Amniotic stem cell (primary cell): ENCODE measurements at regions not wholly inside any gene's neighbourhood (a gene's known extent, or its start where the extent isn't known, plus 50 kb on each side); places are given as distances from the start of the nearest gene placed in this dataset.
"Not testable (repeated sequence)": the region's sequence is repeated elsewhere in the genome, so short reads cannot be mapped to it uniquely, and the experiment has no call there.

Experiments used
- DNase-seq: peaks from one replicate; lab custom pipeline; 2025; lab: John Stamatoyannopoulos, UW

DNA sequence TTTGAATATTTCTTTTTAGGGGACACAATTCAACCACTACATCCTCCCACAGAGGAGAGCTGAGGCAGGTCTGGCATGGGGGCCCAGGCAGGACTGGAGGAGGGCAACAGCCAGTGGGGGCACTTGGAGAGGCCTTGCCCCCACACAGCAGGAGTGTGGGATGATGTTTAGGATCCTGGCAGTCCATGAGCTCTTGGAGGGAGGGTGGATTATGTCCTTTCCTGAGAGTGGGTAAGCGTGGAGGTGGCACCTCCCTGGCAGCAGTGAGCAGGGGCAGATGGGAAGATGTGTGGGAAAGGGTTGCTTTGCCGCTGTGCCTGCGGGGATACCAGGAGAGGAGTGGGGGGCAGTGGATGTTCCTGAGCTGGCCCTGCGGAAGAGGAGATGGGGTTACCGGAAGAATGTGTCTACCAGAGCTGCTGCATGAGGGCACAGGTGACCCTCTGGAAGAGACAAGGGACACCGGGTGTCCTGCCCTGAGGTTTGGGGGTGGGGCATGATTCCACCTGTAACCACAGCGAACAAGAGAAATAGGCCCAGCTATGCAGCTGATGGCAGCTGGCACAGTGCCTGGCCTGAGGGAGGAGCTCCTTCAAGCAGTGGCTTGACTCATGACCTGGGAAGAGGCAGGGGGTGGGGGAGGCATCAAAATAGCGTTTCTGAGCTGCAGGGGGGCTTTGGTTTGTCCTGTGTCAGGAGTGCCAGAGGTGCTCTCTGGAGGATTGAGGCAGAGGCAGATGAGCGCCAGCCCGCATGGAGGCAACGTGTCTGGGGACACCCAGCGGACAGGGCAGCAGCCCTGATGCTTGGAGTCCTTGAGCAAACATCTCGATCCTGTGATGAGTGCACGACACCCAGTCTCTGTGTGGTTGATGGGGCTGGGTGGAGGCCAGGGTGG lies 123.9 kb upstream of the TMPRSS2 start:
- no peak for DNase-seq

DNA sequence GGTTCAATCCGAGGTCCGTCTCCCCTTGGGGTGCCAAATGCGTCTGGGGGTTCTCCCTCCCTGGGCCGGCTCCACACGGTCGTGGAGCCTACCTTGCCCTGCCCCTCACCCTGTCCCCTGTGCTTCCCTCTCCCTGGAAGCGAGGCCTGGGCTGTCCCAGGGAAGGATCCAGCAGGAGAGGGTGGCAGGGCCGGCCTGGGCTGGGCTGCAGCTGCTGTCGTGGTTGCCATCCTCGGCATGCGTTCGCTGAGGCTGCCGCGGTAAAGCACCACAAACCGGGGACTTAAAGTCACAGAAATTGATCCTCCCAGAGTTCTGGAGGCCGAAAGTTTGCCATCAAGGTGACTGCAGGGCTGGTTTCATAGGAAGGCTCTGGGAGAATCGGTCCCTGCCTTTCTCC lies 123.0 kb upstream of the TMPRSS2 start:
- DNase-seq: no peak

DNA sequence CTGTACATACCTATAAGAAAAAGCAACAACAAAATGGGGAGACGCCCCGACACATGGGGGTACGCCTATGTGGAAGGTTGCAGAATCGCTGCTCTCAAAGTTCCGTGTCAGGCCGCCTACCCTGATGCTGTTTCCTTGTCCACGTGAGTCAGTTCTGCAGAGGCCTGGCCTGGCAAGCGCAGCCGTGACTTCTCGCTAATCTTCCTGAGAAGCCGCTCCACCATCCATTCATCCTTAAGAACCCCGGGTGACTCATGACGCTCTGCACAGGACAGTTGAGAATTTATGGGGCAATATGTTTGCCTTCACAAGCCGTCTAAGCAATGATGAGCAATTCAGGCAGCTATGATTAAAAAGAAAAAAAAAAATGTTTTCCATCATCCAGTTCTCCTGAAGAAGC lies 122.3 kb upstream of the TMPRSS2 start:
- DNase-seq: no peak

DNA sequence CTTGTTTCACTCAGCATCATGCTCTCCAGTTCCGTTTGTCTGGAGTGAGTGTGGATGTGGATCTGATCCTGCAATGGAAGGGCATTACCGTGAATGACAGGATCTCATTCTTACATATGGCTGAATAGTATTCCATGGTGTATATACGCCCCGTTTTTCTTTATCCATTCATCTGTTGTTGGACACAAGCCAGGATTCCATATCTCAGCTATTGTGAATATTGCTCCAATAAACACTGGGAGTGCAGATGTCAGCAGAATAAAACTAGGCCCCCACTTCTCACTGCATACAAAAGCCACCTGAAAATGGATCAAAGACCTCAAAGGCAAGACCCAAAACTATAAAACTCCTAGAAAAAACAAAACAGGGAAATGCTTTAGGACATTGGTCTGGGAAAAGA lies 120.3 kb upstream of the TMPRSS2 start:
- DNase-seq: no peak

DNA sequence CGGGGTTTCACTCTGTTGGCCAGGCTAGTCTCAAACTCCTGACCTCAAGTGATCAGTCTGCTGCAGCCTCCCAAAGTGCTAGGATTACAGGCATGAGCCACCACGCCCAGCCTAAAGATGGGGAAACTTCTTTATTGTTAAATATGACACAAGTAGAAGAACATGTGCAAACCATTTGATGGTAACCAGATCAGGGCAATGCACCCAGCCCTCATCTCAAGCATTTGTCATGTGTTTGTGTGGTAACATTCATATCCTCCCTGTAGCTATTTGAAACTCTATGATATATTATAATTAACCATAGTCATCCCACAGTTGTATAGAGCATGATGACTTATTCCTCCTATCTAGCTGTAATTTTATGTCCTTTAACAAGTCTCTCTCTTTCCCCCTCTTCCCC lies 119.5 kb upstream of the TMPRSS2 start:
- no peak for DNase-seq

DNA sequence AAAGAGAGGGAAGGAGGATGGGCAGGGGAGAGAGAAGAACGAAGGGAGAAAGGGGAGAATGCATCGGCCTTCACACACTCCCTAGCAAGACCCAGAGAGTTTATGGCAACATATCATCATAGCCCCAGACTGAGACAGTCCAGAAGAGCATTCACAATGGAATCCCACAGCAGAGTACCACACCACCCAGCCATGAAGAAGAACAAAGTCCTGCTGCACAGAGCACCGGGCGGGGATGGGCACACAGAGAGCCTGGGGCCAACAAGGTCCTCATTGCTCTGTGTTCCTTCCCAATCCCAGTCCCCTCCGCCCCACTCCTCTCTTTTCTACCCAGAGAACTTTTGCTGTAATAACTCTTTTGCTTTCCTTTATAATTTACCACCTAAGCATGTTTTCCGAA lies 118.1 kb upstream of the TMPRSS2 start:
- DNase-seq: no peak

DNA sequence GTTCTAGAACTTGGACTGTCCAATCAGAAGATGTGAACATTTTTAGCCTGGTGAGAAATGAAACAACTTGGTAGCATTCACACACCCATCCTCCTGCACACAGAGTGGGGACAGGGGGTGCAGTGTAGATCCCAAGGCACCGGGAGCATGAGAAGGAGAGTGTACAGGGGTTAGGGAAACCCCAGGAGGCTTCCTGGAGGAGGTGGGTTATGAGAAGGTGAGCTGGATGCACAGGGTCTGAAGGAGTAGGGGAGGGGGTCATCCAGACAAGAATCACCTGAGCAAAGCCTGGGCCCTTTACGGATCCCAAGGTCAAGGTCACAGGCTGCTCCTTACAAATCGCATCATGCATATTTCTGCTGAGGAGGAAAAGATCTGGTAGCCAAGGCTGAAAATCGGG lies 117.5 kb upstream of the TMPRSS2 start:
- no peak for DNase-seq

DNA sequence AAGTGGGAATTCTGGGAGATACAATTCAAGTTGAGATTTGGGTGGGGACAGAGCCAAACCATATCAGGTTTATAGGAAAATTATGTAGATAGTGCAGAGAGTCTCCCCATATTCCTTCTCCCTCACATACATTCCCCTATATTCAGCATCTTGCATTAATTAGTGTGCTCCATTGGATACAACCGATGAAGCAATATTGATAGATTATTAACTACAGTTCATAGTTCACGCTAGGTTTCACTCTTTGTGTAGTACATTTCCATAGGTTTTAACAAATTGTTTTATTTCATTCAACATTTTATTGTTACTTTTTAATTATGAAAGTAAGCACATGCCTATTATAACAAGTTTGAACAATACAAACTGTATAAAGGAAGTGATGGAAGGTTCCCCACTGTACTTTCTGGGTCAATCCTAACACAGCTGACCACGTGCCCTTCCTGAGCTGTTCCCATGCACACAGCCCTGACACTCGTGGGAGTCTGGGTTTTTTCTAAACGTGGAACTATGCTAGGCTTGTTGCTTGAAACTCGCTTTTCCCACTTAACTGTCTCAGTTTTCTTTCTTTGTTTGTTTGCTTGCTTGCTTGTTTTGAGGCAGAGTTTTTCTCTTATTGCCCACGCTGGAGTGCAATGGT lies 116.8 kb upstream of the TMPRSS2 start:
- no peak for DNase-seq

DNA sequence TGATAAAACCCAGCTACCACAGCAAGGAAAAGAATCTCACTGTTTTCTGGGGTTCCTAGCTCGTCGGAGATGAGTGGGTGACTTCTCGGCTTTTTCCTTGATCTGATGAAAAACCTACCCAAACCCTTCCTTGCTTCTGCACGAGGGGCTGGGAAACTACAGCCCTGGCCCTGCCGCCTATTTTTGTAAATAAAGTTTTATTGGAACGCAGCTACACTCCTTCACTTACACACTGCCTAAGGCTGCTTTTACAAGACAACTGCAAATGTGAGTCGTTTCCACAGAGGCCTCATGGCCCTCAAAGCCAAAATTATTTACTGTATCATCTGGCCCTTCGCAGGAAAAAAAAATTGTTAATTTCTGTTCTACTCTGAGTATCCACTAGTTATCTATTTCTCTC lies 116.0 kb upstream of the TMPRSS2 start:
- DNase-seq: no peak

DNA sequence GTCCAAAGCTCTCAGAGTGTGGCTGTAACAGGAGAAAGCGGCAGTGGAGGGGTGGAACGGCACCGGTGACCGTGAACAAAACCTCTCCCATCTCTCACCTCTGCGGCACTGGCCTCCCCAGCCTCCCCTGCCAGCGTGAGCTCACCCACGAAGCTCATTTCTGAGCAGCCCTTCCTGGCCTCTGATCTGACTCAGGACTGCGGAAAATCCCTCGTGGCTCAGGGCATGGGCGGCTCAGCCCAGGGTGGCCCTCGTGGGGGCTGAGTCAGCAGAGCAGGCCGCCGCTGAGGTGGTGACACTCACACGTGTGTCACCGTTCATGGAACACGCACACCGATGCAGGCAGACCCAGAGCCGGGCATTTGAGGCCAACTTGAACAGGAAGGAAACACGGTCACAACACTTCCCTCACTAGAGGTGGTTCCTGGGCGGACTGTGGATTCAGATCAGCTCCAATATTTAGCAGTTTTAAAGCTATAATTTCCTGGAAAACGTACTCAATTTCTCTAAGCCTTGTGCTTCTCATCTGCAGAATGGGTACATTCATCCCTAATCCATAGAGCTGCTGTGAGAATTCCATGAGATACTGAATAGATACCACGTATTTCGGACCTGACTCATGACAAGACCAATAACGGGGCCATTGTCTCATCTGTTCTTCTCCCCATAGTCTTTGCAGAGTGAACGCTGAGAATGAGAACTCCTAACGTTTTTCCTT lies 115.0 kb upstream of the TMPRSS2 start:
- DNase-seq: no peak

DNA sequence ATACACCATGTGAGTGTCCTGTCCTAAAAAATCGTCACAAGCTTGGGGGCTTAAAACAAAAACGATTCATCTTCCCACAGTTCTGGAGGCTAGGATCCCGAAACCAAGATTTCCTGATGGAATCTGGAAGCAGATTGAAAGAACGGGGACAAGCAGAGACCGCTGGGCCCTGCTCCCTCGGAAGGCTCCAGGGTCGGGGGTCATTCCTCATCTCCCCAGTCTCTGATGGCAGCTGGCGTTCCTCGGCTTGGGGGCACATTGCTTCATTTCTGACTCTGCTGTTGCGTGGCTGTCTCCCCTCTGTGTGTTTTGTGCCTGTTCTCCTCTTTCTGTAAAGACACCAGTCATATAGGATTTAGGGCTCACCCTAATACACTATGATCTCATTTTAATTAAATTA lies 114.2 kb upstream of the TMPRSS2 start:
- no peak for DNase-seq

DNA sequence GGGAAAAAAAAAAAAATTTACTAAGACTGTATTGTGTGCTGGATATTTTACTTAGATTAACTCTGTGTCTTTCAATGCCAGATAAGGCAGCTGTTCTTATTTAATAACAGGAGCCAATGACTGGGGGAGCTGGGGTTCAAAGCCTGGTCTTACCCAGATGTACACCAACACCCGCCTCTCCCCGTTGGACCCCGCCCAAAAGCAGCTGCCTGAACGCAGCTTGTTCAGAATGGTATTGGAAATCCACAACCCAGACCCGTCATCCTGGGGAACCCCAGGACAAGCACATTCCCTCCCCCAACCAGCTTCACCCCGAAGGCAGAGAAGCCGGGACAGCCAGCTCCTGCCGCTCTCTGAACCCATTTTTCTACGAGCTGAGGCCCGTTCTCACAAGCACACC lies 113.6 kb upstream of the TMPRSS2 start:
- DNase-seq: no peak

DNA sequence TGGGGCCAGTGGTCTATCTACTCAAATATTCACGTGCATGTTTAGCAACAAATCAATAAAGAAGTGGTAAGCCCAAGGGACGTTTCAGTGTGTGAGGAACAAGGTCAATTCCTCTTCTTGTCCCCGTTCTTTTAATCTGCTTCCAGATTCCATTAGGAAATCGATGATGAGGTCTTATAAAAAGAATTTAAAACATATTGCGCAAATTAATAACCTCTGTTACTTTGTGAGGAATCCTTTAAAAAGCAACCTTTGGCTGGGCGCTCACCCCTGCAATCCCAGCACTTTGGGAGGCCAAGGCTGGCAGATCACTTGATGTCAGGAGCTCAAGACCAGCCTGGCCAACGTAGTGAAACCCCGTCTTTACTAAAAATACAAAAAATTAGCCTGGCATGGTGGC lies 113.0 kb upstream of the TMPRSS2 start:
- no peak for DNase-seq

DNA sequence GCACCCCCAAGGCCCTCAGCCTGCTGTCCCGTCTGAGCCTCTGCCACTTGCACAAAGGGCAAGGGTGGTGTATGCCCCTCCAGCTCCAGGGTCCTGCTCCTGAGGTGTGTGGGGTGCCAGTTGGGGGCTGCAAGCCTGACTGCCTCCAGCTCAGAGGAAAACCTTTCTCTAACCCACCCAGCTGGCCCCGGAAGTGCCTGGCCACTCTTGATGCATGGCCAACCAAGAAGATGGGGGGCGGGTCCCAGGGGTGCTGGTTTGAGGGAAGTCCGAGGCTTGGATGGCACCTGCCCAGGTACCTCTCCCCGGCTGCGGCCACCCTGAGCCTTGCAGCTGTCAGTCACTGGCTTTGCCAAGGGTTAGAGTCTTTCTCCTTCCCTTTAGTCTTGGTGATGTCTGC lies 112.6 kb upstream of the TMPRSS2 start:
- DNase-seq: no peak

DNA sequence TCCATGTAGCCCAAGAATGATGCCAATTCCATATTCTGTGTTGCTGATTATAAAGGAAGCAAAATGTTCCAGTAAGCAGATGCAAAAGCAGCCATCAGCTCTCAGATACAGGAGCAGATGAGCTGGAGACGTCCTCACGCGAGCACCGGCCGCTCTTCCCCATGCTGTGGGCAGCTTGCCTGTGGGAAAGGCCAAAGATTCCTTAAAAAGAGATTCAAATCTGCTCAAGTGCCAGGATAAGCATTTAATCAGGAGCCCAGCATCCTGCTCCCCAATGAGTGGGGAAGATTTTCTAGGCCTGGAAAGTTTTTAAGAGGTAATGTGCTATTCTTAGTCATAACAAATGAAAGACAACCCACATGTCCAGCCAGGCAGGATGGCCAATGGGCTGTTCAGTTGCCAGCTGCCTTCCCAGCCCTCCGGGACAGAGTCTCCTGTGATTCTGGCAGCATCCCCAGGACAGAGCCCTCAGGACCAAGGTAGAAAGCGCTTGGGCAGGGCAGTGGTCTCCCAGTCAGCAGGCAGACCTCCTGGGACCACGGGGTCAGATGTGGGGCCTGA lies 108.2 kb upstream of the TMPRSS2 start:
- DNase-seq: peak; percentile 57

DNA sequence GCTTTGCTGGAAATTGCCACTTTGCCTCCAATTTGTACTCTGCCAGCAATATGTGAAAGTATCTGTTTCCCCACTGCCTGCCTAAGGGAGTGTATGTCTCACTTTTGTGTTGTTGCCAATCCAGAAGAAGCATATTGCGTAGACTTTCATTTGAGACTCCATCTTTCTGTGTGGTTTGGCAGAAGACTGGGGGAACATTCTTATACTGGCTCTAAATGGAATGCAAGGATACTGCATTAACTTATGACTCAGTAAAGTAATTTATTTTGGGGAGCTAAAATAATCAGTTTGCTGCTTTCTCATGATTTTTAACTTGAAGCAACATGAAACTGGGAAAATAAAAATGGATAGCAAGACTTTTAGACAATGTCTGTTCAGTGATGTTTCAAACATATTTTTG lies 107.7 kb upstream of the TMPRSS2 start:
- DNase-seq: peak; percentile 76

DNA sequence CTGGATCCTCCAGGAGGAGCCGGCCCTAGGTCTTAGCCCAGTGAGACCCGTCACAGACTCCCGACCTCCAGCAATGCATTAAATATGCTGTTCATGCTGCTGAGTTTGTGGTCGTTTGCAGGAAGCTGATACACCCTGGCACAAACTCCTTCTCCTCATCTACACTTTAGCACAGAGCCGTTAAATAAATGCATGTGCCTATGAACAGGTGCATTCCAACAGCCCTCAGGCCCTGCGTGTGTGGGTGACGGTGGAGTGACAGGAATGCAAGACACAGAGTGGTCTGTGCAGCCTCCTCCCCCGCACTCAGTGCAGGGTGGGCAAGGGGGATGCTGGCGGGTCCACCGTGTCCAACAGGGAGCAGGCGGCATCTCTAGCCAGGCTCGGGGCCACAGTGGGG lies 106.6 kb upstream of the TMPRSS2 start:
- no peak for DNase-seq

DNA sequence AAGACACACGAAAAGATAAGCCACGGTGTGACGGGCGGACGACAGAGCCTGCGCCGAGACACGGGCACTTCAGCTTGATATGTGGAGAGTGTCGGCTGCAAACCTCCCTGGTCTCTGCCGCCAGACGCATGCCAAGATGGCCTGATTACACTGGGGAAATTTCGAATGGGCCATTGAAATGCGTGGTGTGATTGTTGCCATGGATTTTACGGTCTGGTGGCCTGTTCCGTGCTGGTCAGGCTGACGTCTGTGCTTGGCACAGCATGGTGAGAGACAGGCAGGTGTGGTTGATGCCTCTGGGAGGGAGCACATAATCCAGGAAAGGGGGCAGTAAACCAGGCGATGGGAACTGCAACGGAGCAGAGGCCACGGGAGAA lies 105.6 kb upstream of the TMPRSS2 start:
- DNase-seq: no peak

DNA sequence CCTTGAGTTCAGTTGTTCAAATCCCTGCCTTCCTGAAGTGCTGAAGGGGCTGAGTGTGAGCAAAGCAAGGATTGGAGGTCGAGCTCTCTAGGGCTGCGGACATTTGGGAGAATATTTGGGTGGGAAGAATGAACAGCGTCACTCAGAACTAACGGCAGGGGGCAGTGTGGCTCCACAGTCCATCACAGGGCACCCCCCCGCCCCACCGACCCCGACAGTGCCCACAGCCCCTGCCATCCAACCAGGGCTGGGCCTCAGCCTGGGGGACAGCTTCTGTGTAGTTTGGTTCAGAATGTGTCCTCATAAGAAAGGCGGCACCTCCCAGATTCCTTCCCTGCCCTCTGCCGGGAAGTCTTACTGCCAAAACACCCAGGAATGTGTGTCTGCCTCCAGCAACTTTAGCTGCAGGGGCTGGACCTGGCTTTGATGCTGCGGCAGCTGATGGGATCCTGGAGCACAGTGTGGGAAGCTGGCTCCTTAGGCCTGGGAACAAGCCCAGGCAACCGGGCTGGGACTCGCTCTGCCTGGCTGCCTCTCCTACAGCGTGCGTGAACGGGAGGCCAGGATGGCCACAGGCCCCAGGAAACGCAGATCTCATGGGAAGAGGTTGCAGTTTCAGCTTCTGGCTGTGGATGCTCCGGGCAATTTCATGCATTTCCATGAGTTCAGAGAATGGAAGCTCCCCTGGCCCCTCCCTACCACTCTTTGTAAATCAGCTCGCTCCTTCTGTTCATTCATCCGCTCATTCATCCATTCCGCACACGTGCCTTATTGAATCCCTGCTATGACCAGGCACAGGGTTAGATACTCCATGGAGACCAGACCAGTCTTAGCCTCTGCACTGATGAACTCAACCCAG lies 104.9 kb upstream of the TMPRSS2 start:
- DNase-seq: peak; percentile 63

DNA sequence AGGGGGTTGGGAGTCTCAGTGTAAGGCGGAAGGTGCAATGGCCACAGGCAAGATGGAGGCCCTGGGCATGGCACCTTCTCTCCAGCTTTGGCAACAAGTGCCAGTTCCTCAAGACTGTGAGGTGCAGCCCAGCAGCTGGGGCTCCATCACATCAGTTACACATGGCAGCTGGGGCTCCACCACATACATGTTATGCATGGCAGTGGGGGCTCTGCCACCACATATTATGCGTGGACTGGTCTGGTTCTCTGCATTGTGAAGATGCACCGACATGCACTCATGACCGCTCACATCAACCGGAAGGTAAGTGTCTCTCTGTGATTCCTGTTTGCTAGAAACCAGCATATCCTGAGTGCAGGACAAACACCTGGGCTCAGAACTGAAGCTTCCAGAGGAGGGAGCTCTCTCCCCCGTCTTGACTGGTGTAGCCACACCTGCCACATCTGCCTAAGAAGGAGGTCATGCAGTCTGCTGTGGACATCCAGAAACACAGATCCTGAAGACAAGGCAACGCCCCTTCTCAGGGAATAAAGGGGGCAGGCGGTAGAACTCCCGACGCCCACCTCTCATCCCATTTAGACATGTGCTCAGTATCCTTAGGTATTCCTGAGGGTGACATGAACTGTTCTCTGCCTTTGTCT lies 104.1 kb upstream of the TMPRSS2 start:
- DNase-seq: no peak

DNA sequence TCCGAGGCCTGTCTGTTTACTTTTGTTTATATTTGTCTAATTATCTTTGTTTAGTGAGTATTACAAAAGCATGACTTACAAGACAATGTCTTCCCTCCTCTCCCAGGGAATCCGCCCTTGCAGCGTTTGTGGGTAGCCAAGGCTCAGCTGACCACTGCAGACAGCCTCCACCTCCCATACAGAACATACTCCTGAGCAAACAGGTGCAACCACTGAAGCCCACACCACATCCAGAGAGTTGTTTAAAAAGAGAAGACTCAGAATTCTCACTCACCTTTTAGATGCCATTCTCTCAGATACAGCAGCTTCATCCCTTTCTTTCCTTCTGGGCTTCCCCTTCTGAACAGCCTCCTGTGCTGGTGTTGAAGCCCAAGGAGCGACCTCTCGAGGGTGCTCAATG lies 103.5 kb upstream of the TMPRSS2 start:
- no peak for DNase-seq

DNA sequence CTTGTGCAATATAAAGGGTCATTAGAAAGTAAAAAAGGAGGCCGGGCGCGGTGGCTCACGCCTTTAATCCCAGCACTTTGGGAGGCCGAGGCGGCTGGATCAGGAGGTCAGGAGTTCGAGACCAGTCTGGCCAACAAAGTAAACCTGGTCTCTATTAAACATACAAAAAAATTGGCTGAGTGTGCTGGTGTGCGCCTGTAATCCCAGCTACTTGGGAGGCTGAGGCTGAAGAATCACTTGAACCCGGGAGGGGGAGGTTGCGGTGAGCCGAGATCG lies 102.8 kb upstream of the TMPRSS2 start:
- not testable (repeated sequence) for DNase-seq
